HG02973 (cell line): ENCODE measurements at regions not wholly inside any gene's neighbourhood (a gene's known extent, or its start where the extent isn't known, plus 50 kb on each side); places are given as distances from the start of the nearest gene placed in this dataset.
"Not testable (repeated sequence)": the region's sequence is repeated elsewhere in the genome, so short reads cannot be mapped to it uniquely, and the experiment has no call there.

Experiments
- ATAC-seq: cut with Tn5 transposase; IDR thresholded peaks from one replicate; pipeline ENCODE4 v1.9.1; 2021; ENCODE audit warnings: moderate library complexity; ENCODE audit not compliant: unreplicated experiment

DNA sequence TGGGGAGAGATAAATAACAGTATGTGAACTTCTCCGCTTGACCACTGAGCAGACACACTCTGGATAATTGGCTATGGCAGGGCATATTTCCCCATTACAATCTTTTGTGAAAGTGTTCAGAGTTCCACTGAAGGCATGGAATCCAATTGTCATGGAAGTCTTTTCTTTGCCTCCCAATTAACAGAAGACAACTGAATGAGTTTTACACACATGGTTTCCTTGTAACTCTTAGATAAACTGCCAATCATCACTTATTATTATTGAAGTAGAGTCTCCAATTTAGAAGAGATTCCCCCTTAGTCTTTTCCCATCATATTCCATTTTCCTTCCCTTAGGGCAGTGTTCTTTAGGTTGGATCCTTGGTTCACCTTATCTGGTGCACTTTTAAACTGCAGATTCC, 308.3 kb downstream of the NR2F2 start:
- ATAC-seq = no peak

- no peak for ATAC-seq
These were observed 315.3 kb downstream of the NR2F2 start for GRCh38 chr15:96645796-96646195.

DNA sequence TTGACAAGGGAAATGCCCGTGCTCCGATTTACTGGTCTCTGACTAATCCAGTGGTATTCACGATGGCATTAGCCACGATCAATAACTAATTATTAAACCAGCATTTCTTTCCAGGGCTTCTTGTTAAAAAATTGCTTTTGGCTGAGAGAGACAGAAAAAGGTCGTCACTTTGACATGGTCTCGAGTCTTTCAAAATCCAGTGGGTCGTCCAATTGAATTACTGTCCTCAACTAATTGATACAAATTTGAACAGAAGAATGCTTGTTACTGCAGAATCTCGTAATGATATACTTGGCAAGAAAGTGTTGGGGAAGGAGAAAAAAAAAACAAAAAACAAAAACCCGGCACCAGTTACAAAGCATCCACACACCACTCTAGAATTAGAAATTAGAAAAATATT, 318.4 kb downstream of the NR2F2 start:
- no peak for ATAC-seq

GRCh38 chr15:96657096-96657495, 326.6 kb downstream of the NR2F2 start:
- ATAC-seq = no peak

DNA sequence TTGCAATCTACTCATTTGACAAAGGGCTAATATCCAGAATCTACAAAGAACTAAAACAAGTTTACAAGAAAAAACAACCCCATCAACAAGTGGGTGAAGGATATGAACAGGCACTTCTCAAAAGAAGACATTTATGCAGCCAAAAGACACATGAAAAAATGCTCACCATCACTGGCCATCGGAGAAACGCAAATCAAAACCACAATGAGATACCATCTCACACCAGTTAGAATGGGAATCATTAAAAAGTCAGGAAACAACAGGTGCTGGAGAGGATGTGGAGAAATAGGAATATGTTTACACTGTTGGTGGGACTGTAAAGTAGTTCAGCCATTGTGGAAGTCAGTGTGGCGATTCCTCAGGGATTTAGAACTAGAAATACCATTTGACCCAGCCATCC, 336.5 kb downstream of the NR2F2 start:
- not testable (repeated sequence) for ATAC-seq

GRCh38 chr15:96670389-96670788, 339.9 kb downstream of the NR2F2 start:
- no peak for ATAC-seq

DNA sequence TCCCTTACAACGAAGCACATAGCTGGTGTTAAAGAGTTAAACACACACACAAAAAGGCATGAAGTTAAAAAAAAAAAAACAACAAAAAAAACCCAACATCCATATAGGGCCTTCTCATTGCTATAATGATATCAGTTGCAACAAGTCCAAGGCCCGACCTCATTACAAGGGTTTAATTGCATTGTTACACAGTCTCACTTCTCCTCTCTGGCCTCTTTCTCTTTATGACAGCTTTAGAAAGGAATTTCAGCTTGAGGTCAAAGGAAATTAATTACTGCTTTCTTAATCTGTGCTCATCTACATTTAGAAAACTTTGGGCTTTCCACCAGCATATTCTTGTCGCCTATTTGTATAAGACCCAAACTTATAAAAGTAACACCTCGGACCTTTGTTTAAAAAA, 342.1 kb downstream of the NR2F2 start:
- ATAC-seq = no peak

DNA sequence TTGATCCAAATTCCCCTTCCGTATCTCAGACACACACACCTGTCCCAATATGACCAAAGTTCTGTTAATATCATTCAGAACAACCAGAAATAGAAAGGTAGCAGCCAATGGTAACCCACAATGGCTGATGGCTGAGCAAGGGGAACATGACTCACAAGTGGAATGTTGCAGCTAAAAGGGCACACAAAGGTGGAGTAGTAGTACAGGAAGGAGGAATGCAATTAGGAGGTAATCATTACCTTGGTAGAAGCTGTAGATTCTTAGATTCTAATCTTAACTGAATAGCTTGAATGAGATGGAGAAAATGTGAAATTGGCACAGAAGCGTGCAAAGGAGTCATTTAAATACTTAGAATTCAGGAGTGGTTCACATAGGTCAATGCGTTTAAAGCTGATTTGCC, 347.9 kb downstream of the NR2F2 start:
- no peak for ATAC-seq

DNA sequence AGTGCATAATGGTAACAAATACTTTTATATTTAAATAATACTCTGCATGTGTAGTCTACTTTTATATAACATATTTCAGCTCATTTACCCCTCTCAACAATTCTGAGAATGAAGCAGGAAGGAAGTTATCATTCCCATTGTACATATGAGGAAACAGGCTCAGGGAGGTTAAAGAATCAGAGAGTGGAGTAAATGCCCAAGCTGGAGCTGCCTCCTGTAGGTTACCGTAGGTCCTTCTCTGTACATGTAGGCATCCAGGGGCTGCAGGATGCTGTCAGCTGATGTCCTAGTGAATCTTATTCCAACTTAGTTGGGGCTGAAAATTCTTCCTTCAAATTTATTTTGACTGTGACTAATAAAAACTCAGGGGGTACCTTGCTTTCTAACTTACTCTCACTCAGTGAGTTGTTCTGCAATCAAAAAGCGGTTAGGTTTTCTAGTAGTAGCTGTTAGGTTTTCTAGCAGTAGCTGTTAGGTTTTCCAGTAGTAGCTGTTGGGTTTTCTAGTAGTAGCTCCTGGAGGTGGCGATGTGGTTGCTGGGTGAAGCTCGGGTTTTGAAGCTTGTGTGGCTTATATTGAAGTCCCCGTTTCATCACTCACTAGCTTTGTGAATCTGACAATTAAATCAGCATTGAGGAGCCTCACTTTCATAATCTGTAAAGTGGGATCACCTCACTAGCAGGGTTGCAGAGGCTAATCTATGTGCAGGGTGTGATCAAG, 357.0 kb downstream of the NR2F2 start:
- ATAC-seq = no peak

DNA sequence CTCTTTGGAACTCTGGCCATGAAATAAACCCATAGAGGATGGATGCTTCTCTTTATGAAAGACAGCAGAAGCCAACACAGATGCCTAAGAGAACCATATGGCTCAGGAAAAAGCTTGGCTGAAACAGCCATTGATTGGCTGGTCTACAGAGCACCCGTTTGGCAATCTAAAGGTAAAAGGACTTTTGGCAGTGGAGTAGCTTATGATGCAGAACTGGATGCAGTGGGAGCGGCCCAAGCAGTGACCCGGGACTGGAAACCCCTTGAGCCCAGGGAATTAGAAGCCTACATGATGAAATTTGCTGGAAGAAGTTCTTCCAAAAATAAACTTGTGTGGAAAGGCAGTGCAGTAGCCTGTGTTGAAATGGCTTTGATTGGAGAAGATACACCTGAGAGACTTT, 360.2 kb downstream of the NR2F2 start:
- ATAC-seq = no peak

DNA sequence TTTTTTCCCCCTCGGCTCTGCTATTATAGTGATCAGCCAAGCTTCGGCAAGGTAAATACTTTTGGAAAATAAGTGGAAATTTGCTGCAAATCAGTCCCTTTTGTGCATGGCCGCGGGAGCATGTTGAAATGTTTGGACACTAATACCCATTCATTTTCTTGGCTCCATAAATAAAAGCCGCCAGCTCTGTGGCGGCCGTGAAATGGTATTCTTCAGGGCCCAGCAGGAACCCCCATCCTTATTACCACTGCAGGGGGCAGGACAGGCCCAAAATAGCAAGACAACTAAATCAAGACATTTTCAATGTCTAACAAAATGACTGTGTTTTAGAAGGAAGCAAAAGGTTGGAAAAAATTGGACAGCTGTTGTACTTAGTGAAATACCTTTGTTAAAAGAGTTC, 362.3 kb downstream of the NR2F2 start:
- ATAC-seq = no peak

DNA sequence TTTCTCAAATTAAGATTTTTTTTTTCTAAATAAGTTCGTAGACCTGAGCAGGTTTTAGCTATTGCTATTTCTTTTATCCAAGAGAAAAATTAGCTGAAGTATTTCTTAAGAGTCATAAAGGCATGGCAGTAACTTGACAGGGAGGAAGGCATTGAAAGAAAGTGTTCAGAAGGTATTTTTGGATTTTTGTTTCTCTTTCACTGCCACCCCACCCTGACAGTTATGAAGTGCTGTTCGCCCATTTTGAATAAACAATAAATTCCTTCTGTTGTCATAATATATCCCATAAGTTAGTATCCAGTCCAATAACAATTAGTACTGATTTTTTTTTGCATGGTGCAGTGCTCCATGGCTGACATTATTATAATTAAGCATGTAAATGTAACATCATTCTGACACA, 363.0 kb downstream of the NR2F2 start:
- ATAC-seq = no peak

DNA sequence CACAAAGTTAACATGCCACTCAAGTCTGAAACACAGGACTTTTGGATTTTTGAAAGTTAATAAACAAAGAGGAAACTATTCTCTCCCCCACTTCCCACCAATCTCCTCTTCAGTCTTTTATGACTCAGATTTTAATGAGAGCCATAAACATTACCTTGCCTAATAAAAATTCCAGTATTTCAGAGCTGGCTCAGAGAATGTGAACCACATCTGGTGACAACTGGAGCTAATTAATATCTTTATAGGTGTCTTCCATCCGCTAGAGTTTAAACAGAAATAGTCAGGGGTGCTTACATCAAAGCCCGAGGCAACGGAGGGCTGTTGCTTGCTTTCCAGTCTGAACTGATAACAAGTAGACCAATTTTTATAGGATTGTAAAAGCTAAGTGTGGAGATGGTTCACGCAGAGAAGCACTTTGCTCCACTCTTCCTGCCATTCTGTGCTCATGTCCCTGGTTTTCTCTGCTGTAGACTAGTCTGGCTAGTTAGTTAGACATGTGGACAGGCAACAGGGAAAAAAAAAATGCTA, 363.6 kb downstream of the NR2F2 start:
- ATAC-seq = no peak

DNA sequence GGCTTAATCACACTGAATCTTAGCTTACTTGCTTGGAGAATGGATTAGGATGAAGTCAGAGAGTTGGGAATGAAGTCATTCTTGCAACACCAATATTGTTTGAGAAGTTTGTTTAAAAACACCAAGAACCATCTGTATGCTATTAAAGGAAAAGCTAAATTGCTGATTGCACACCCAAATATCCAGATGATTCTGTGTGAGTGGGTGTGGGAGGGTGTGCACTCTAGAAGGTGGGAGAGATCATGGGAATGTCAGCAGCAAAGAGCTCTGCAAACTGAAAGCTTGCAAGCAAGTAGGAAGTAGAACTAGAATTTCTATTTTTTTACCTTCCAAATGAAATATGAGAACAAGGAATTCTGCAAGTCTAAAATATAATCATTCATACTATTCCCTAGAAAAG, 364.9 kb downstream of the NR2F2 start:
- ATAC-seq = no peak

GRCh38 chr15:96699871-96700401, 369.4 kb downstream of the NR2F2 start:
- ATAC-seq = no peak

GRCh38 chr15:96700555-96700954, 370.1 kb downstream of the NR2F2 start:
- ATAC-seq = no peak

DNA sequence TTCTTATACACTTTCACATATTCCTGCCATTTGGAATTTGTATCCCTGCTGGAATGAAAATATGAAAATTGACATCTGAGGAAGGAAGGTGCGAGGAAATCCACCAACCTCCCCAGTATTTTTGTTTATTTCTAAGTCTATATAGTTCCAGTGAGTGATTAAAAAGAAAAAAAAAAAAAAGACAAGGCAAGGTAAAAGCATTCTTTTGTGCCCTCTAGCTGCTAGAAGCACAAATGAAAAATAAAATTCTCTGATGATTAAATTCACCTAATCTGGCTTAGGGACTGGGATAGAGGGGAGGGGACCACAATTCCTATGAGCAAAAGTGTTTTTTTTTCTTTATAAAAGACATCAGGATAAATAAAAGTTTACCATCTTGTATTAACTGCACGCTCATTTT, 370.9 kb downstream of the NR2F2 start:
- ATAC-seq = no peak

DNA sequence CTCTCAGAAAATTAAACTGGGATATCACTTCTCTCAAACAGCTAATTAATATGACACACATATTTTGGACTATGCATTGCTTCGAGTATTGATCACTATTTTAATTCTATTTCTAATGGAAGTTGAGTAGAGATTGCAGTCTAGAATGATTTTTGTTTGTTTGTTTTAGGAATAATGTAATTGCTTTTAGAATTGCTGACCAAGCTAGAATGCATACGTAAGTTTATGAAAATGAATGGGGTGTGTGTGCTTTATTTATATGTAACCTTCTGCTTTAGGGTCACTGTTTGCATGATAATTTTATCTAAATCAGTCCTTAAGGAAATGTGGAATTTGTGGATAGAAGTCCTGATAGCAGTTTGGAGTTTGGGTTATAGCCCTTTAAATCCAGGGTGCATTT, 371.4 kb downstream of the NR2F2 start:
- no peak for ATAC-seq

GRCh38 chr15:96702589-96702988, 372.1 kb downstream of the NR2F2 start:
- no peak for ATAC-seq

GRCh38 chr15:96703091-96703490, 372.6 kb downstream of the NR2F2 start:
- no peak for ATAC-seq

DNA sequence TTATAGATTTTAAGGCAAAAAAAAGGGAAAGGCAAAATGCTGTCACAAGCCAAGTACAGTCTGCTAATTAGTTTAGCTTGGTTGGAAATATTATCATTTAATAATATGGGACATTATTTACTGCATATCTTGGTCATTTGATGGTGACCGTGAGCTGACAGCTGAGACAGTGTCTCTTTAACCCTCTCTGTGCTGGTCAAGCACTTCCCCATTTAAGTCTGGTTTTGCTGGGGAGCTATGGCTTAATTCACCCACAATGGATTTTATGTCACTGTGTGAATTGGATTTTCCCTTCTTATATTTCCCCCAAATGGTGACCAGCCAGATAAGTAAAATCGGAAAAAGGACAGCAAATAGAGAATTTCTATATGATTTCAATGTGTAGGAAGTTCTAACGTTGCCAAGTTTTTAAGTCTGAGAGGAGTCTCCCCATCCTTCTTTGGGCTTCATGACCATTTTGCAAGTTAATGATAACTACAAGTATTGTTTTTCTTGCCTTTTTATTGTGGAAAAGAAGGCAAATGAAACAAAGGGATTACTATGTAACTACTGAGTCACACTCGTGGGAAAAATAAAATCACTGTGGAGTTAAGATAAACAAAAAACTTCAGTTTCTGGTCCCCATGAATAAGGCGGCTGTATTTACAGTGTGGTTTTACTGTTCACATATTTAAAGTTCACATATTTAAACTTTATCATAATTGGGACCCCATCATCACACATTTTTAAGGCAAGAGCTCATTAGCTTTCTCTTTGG, 373.5 kb downstream of the NR2F2 start:
- ATAC-seq = no peak

GRCh38 chr15:96716075-96716474, 385.6 kb downstream of the NR2F2 start:
- no peak for ATAC-seq
